ENCODE measurements at regions not wholly inside any gene's neighbourhood (a gene's known extent, or its start where the extent isn't known, plus 50 kb on each side); places are given as distances from the start of the nearest gene placed in this dataset.

GRCh38 chr12:113676117-113676516 lies 204.4 kb upstream of the LHX5 start:
- TF ChIP-seq CTCF (IDR thresholded peaks at IDR 0.05; ENCODE audit: low read length): no peak
- no peak for TF ChIP-seq EZH2phosphoT487 (IDR thresholded peaks at IDR 0.05; ENCODE audit: low read length)
